ENCODE measurements at regions not wholly inside any gene's neighbourhood (a gene's known extent, or its start where the extent isn't known, plus 50 kb on each side); places are given as distances from the start of the nearest gene placed in this dataset.

GRCh38 chr4:166169111-166169510 lies 296.1 kb downstream of the TLL1 start:
- TF ChIP-seq POLR2AphosphoS5 (IDR thresholded peaks at IDR 0.05) (no peak), POLR2A (IDR thresholded peaks at IDR 0.05) (no peak), CTCF (IDR thresholded peaks at IDR 0.05) (no peak)
